ENCODE measurements at regions not wholly inside any gene's neighbourhood (a gene's known extent, or its start where the extent isn't known, plus 50 kb on each side); places are given as distances from the start of the nearest gene placed in this dataset.

- TF ChIP-seq CTCF (IDR thresholded peaks at IDR 0.05) (no peak), POLR2A (IDR thresholded peaks at IDR 0.05) (no peak)
These were observed 105.8 kb upstream of the KLHL13 start for GRCh38 chrX:118222421-118222820.

All from adrenal gland (tissue), 5 donors.